GM21529 (cell line): ENCODE measurements at regions not wholly inside any gene's neighbourhood (a gene's known extent, or its start where the extent isn't known, plus 50 kb on each side); places are given as distances from the start of the nearest gene placed in this dataset.

Experiments used
- ATAC-seq: cut with Tn5 transposase; IDR thresholded peaks from one replicate; pipeline ENCODE4 v1.9.1; 2021; ENCODE audit not compliant: unreplicated experiment

GRCh38 chr12:75908961-75909605, 122.5 kb downstream of the PHLDA1 start:
- ATAC-seq: no peak

GRCh38 chr12:75905922-75906321, 125.7 kb downstream of the PHLDA1 start:
- no peak for ATAC-seq

- ATAC-seq: no peak
Observed at GRCh38 chr12:75900781-75901254, 130.8 kb downstream of the PHLDA1 start.

GRCh38 chr12:75900226-75900625, 131.3 kb downstream of the PHLDA1 start:
- no peak for ATAC-seq

- no peak for ATAC-seq
Observed at GRCh38 chr12:75894965-75895754, 136.4 kb downstream of the PHLDA1 start.

GRCh38 chr12:75893765-75894164, 137.8 kb downstream of the PHLDA1 start:
- no peak for ATAC-seq

- no peak for ATAC-seq
Observed at GRCh38 chr12:75892731-75893408, 138.7 kb downstream of the PHLDA1 start.

- no peak for ATAC-seq
Observed at GRCh38 chr12:75891072-75891471, 140.5 kb downstream of the PHLDA1 start.

GRCh38 chr12:75890660-75891059, 140.9 kb downstream of the PHLDA1 start:
- ATAC-seq: no peak

GRCh38 chr12:75890141-75890540, 141.4 kb downstream of the PHLDA1 start:
- ATAC-seq: no peak

- ATAC-seq: no peak
Observed at GRCh38 chr12:75888874-75889613, 142.5 kb downstream of the PHLDA1 start.

GRCh38 chr12:75888399-75888798, 143.2 kb downstream of the PHLDA1 start:
- no peak for ATAC-seq

- no peak for ATAC-seq
Observed at GRCh38 chr12:75887979-75888378, 143.6 kb downstream of the PHLDA1 start.

GRCh38 chr12:75884465-75884985, 147.1 kb downstream of the PHLDA1 start:
- no peak for ATAC-seq

- no peak for ATAC-seq
Observed at GRCh38 chr12:75883241-75883640, 148.3 kb downstream of the PHLDA1 start.

GRCh38 chr12:75882421-75882820, 149.2 kb downstream of the PHLDA1 start:
- no peak for ATAC-seq

GRCh38 chr12:75881920-75882319, 149.7 kb downstream of the PHLDA1 start:
- ATAC-seq: no peak

GRCh38 chr12:75877763-75878621, 153.6 kb downstream of the PHLDA1 start:
- ATAC-seq: no peak

- no peak for ATAC-seq
Observed at GRCh38 chr12:75876832-75877762, 154.5 kb downstream of the PHLDA1 start.
